ENCODE measurements at regions not wholly inside any gene's neighbourhood (a gene's known extent, or its start where the extent isn't known, plus 50 kb on each side); places are given as distances from the start of the nearest gene placed in this dataset.
"Not testable (repeated sequence)": the region's sequence is repeated elsewhere in the genome, so short reads cannot be mapped to it uniquely, and the experiment has no call there.

DNA sequence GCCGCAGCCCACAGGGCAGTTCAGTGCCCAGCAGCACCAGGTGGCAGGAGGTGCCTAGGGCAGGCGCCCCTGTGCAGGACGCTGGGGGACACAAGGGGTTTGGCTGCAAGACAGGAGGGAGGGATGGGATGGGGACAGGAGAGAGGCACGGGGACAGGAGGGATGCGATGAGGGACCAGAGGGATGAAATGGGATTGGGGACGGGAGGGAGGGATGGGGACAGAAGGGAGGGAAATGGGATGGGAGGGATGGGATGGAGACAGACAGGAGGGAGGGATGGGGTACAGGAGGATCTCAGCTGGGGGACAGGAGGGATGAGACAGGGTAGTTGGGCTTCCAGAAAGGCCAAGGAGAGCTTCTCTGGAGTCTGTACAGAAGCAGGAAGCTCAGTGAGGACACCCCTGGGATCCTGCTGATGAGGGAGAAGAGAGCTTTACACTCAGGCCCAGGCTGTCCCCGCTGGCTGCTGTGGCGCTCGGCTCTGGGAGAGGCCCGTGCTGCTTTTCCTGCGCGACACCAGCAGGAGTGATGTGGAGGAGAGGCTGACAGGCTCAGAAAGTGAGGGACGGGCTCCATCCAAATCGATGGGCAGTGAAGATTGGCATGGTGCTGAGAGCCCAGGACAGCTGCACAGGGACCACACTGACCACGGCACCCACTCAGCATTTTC is 400.8 kb downstream of the SMOC2 start:
- DNase-seq: no peak

DNA sequence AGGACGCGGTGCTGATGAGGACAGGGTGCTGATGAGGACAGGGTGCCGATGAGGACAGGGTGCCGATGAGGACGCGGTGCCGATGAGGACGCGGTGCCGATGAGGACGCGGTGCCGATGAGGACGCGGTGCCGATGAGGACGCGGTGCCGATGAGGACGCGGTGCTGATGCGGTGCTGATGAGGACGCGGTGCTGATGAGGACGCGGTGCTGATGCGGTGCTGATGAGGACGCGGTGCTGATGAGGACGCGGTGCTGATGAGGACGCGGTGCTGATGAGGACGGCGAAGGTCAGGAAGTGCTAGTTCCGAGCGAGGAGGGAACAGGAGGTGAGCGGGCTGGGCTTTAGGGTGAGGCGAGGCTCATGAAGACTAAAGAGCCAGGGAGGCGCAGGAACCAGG is 399.9 kb downstream of the SMOC2 start:
- DNase-seq: not testable (repeated sequence)

DNA sequence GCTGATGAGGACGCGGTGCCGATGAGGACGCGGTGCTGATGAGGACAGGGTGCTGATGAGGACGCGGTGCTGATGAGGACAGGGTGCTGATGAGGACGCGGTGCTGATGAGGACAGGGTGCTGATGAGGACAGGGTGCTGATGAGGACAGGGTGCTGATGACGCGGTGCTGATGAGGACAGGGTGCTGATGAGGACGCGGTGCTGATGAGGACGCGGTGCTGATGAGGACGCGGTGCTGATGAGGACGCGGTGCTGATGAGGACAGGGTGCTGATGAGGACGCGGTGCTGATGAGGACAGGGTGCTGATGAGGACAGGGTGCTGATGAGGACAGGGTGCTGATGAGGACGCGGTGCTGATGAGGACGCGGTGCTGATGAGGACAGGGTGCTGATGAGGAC is 399.3 kb downstream of the SMOC2 start:
- not testable (repeated sequence) for DNase-seq

DNA sequence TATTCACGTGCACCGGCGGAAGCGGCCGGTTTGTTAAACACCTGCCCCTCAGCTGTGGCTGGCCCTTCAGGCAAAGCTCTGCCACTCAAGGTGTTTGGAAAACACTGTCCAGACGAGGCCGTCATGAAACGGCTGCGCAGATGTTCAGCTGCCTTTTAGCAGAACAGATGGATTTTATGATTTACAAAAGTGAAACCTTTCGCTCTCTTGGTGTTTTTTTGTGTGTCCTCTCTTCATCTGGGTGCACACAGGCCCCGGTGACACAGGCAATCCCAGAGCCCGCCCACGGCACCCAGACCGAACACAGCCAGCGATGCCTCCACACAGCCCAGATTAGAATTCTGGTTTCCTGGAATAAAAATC is 397.0 kb downstream of the SMOC2 start:
- peak; percentile 22 for DNase-seq

DNA sequence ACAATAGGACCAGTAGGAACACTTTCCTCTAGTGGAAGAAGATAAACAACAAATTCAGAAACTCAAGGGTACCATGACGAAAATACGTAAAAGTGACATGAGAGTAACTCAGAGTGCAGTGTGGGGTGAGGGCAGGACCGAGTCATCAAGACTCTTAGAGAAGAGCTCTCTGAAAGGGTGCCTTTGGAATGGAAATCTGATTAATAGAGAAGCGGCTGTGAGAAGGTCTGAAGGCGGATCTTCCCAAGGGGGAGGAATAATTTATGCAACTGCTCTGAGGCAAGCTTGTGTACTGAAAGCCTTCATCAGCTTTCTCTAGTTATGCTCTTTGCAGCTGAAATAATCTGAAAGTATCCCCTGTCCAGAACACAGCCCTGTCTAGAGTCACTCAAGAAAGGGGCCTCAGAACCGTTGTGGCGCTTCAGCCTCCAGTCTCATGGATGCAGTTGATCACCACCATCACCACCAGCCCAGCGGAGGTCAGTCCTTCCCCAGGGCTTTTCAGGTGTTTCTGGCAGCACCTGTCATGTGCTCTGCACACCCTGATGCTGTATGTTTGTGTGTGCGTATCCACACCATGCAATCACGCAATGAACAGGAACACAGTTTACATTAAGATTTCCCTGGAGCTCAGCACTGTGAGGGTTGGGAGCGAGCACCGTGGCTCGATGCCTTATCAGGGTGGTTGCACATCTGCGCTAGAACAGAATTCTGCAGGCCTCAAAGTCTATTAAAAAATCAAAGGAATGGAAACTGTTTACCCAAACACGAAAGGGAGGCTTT is 396.5 kb downstream of the SMOC2 start:
- no peak for DNase-seq

DNA sequence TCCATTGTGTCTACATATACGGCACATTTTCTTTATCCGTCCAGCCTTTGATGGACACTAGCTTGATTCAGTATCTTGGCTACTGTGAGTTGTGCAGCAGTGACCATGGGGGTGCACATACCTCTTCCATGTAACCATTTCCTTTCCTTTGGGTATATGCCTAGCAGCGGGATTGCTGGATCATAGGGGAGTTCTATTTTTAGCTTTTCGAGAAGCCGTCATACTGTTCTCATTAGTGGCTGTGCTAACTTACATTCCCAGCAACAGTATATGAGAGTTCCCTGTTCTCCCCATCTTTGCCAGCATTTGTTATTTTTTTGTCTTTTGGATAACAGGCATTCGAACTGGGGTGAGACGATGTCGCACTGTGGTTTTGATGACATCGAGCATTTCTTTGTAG is 395.0 kb downstream of the SMOC2 start:
- DNase-seq: no peak

DNA sequence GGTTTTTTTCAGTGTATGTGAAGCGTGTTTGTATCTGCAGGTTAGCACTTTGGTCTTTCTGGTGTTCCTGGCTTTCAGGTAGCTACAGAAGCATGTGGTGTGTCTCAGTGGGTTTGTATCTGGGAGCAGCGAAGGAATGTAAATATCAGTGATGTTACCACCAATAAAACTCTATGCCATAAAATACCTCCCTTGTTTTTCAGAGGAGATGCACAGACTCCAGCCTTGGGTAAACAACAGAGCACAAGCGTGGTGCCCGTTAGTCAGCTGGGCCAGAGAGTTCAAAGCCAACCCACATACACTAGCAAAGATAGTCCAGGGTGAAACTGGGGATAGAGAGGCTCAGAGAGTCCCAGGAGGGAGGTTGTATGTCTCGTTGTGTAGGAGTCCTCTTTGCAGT is 393.8 kb downstream of the SMOC2 start:
- DNase-seq: no peak

DNA sequence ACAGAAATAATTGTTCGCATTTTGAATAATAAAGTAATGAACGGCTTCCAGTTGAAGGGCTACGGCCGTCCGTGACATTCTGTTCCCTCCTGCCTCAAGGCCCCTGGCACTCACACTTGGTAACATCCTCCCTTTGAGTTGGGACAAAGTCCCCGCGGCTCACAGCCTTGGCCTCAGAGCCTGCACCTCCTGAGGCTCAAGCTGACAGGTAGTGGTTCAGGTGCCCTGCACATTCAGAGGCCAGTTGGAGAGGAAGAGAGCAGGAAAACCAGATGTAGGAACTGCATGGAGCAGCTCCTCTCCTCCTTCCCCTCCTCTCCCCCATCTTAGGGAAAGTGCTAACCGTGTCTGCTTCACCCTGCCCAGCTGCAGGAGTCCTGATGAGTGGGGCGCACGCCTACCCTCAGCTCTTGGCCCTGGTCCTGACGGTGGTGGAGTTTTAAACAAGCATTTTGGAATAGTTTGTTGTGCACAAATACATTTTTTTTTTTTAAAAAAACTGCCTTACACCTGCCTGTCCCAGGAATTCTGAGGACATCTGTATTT is 393.1 kb downstream of the SMOC2 start:
- DNase-seq: no peak

DNA sequence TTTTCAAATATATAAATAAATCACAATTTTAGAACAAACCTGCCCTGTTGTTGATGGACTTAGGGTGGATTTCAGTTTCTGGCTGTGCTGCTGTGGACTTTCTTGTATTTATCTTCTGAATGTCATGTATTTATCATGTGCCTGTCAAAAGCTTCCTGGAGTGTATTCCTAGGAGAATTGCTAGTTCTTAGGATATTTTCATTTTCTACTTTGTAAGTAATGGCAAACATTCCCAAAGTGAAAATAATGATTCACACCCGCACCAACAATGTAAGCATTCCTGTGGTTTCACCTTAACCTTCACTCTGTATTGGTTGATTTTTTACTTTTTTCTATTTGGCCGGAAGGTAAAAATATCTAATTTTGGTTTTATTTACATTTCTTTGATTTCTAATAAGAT is 387.8 kb downstream of the SMOC2 start:
- DNase-seq: no peak

DNA sequence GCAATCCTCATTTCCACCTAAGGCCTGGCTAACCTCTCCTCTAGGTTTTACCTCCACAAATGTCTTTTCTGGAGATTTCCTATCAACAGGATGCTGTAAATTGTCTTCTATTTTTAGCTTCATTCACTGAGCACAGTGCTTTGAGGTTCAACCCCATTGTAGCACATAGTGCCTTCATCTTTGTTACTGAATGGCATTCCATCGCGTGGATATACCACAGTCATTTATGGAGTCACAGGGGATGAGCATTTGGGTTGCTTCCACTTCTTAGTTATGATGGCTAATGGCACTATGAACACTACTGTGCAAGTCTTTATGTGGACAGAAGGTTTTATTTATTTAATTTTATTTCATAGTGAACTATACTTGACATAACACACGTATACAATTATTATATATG is 387.1 kb downstream of the SMOC2 start:
- DNase-seq: no peak

DNA sequence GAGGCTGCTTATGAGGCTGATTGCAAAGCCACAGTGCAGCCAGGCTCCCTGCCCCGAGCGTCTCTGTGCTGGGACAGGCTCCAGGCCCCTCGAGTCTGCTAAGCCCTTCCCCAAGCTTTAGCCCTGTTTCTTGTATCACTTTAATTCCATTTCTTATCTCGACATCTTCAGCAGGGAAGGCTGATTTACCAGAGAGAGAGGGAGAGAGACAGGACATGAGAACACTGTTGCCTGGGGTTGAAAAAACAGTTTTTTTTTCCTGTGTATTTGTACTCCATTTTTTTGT is 386.5 kb downstream of the SMOC2 start:
- no peak for DNase-seq

DNA sequence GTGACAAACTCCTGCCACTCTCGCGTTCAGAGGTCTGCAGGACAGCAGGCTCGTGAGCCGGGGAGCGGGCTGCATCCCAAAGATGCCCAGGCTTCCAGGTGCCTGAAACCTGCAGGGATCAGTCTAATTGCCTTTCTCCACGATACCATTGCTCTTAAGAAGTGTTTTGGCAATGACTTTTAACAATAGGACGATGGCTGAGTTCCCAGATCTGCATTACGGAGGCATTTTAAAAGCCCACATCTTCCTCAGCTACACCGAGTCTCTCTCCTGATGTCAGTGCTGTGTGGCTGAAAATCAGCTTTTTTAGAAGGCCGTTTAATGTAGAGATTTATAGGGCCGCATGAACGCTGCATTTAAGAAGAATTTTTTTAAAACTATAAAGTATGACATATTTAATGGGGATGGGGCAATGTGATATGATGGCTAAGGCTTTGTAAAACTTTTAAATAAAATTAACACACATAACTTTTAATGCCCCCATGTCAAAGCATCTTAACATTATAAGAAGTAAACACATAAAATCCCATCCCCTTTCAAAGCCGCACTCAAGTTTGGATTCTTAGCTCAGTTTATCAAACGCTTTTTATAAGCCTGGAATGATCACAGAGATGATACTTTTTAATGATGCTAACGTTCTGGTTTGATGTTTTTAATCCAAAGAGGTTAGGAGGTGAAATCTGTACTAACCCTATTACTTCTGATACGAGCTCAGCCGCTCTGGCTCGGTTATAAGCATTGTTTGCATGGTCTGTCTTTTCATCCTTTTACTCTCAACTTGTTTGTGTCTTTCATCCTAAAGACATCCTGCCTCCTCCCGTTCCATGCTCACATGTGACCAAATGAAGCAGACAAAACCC is 386.0 kb downstream of the SMOC2 start:
- DNase-seq: no peak

DNA sequence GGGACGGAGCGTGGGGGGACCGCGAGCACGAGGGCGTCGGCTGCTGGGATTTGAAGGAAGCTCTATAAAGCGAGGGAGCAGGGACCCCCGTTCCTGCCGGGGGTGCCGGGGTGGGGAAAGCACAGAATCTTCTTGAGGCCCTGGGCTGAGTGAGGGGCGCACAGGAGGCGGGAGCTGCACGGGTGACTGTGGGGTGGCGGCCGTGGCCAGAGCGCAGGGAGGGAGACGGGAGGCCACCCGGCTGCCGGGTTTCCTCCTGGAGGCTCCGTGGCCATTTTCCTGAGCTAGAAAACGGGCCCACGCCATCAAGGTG is 385.1 kb downstream of the SMOC2 start:
- no peak for DNase-seq

DNA sequence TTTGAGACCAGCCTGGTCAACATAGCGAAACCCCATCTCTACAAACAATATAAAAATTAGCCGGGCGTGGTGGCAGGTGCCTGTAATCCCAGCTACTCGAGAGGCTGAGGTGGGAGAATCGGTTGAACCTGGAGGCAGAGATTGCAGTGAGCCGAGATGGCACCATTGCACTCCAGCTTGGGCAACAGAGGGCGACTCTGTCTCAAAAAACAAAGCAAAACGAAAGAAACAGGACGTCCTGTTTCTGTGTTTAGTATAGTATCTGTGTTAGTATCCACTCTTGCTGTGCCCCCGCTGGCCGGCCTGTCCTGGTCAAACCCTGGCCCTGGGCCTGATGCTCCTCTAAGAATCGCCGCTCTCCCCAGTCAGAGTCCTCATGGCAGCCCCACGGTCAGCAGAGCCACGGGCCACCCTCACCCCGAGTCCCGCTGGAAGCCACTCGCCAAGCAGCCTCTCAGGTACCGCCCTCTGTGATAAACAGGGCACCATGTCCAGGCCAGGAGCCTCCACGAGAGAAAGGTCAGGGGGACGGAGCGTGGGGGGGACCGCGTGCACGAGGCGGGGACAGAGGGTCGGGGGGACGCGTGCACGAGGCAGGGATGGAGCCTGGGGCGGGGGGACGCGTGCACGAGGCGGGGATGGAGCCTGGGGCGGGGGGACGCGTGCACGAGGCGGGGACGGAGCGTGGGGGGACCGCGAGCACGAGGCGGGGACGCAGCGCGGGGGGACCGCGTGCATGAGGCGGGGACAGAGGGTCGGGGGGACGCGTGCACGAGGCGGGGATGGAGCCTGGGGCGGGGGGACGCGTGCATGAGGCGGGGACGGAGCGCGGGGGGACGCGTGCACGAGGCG is 384.5 kb downstream of the SMOC2 start:
- no peak for DNase-seq

DNA sequence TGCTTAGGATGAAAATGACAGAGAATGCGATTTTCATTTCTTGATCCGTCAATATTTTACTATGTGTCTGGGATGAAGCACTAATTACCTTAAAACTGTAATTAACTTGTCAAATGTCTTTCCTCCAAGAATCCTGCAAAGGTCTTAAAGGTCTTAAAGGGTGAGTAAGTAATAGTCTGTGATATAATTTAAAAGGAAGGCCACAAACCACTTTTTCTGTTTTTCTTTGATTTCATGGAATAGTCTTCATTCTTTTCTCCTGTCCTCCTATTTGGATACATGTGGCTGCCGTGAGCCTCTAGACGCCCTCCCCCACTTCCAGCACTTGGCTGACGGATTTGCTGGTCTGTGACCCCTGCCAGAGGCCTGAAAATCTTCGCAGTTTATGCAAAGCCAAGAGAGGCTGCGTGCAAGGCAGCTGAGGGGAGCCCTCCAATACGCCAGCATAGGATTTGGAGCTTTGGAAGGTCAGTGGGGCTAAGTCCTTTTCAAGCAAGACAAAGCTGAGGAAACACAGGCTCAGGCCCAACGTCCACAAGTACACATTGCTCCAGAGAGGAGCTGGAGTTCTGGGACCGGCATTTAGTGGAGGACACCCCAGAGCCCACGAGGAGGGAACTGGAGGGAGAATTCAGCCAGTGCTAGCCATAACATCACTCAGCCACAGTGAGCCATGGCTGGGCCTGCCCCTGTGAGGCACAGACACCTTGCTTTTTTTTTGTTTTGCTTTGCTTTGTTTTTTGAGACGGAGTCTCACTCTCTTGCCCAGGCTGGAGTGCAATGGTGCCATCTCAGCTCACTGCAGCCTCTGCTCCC is 382.6 kb downstream of the SMOC2 start:
- DNase-seq: no peak

DNA sequence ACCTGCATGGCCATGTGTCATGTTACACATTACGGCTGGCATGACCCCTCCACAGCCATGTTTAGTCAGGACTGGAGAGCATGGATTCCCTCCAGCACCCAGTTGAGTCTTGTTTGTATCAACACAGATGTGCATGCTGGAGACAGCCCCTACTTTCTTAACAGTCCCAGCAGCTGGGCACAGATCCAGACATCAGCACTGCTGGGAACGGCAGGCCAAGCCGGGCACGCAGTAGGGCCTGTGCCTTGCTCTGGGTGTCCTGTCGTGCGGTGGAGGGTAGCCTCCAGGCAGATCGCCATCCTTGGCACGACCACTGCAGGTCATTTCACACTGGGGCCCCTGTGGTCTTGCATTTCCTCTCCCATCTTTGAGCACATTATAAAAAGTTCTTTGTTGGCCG is 381.4 kb downstream of the SMOC2 start:
- DNase-seq: no peak

DNA sequence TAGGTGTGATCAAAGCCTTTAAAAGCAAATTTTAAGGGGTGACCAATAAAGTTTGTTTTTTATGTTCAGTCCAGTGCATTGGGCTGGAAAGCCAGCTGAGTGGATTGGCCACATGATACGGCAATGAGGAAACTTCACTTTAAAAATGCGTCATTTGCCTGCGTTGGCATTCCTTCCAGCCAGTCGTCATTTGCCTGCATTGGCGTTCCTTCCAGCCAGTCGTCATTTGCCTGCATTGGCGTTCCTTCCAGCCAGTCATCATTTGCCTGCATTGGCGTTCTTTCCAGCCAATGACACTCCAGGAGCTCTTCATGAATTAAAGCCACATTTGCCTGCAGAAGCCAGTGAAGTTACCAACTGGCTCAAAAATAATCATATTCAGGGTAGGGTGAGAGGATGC is 378.6 kb downstream of the SMOC2 start:
- DNase-seq: no peak

DNA sequence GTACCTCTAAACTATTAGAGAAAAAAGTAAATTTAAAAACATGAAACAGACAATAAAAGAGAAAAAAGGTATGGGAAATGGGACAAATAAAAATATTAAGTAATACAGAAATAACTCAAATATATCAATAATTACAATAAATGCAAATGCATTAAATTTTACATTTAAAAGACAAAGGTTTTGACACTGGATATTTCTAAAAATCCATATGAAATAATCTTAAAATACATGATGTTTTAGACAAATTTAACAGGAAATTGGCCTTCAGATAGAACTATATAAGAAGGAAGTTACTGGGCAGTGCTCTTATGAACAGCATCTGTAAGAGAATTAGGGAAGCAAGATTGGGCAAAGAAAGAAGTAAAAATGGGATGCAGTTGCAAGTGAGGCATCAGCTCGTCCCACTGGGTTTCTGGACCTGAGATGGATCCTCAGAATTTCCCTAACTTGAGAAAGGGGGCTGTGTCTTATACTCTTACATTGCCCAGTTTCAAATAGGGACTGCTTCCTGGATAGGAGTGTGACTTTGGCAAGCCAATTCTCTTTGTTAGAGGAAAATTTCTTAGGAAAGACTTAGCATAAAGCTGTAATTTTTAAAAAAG is 376.7 kb downstream of the SMOC2 start:
- DNase-seq: no peak

DNA sequence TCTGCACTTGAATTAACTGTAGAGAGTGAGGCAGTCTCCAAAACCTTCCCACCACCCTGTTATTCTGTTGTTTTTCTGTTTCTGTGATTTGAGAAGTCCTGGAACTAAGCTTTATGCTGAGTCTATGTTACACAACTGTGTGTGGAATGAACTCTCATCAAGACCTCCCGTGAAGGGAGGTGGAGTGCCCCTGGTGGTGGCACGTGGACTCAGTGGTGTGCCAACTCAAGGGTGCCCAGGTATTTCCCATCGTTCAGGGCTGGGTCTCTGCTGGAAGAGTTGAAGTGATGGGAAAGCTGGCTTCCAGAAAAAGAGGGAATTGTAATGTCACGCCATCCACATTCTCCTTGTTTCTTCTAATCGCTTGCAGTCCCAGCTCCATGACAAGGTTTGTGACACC is 374.2 kb downstream of the SMOC2 start:
- DNase-seq: no peak

DNA sequence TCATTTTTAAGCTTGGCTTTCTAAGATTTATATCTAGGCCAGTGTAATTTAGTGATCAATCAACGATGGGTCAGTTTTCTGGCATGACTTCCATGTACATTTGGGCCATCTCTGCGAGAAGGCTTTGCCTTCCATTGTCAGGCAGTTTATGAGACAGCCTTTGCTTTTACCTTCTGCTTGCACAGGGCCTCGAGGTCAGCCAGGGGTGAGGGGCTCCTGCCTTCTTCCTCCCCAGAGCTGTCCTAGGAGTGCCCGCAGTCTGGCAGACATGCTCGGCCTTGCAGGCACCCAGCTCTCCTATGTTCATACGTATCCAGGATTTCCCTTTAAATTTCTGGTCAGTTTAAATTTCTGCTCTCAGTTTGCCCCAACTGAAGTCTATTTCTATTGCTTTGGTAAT is 367.2 kb downstream of the SMOC2 start:
- DNase-seq: no peak

DNA sequence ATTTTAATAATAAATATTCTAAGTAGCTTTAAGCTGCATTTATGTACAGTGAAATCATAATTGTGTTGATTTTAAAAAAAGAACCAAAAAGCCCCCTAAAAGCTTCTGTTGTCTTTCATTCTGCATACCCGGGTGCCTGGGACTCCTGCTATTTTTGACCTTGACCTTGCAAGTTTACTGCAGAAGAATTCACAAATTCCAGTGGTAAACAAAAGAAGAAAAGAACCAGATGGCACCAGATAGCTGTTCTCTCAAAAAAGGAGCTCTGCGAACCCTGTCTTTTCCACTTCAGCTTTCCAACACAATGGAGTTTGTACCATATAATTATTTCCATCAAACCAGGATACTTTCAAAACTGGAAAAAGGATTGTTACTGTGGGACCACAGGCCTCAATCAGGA is 363.3 kb downstream of the SMOC2 start:
- DNase-seq: no peak

DNA sequence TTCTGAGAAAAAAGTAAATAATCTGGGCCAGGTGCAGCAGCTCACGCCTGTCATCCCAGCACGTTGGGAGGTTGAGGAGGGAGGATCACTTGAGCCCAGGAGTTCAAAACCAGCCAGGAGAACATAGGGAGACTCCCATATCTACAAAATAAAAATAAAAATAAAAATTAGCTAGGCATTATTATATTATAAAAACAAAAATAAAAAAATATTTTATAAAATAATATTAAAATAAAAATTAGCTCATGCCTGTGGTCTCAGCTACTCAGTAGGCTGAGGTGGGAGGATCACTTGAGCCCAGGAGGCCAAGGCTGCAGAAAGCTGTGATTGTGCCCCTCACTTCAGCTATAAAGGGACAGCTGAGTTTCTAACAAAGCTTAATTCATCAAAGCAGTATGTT is 362.9 kb downstream of the SMOC2 start:
- no peak for DNase-seq
